ENCODE measurements at regions not wholly inside any gene's neighbourhood (a gene's known extent, or its start where the extent isn't known, plus 50 kb on each side); places are given as distances from the start of the nearest gene placed in this dataset.
A peak's percentile ranks its signal among the peaks of the same experiment; 100 is the strongest.
"Not testable (repeated sequence)": the region's sequence is repeated elsewhere in the genome, so short reads cannot be mapped to it uniquely, and the experiment has no call there.

- Histone ChIP-seq H2AFZ (ENCODE audit: low read length) (no peak overlapping the region), H3K4me3 (ENCODE audit: low read length) (no peak overlapping the region), H3K27me3 (ENCODE audit: low read length) (no peaks in the 10 kb centered on the region), H3K27ac (ENCODE audit: low read length) (no peak overlapping the region), H3K79me2 (ENCODE audit: low read length) (no peaks in the 10 kb centered on the region), H3K9me2 (replicated peaks; ENCODE audit: insufficient read depth, low read length) (no peaks in the 10 kb centered on the region), H4K20me1 (ENCODE audit: insufficient read depth, low read depth, low read length) (no peaks in the 10 kb centered on the region), H3K4me2 (ENCODE audit: low read depth, low read length, poor library complexity, severe bottlenecking) (no peak overlapping the region), H3K36me3 (ENCODE audit: insufficient read depth, low read length) (no peaks in the 10 kb centered on the region), H3K9me3 (ENCODE audit: low read length) (no peaks in the 10 kb centered on the region), H3K9ac (ENCODE audit: low read length) (no peak overlapping the region), H3K4me1 (ENCODE audit: low read length) (no peaks in the 10 kb centered on the region)
- no peak for DNase-seq
These were observed 123.1 kb upstream of the EEF2KMT start for GRCh38 chr16:5220705-5221104.

DNA sequence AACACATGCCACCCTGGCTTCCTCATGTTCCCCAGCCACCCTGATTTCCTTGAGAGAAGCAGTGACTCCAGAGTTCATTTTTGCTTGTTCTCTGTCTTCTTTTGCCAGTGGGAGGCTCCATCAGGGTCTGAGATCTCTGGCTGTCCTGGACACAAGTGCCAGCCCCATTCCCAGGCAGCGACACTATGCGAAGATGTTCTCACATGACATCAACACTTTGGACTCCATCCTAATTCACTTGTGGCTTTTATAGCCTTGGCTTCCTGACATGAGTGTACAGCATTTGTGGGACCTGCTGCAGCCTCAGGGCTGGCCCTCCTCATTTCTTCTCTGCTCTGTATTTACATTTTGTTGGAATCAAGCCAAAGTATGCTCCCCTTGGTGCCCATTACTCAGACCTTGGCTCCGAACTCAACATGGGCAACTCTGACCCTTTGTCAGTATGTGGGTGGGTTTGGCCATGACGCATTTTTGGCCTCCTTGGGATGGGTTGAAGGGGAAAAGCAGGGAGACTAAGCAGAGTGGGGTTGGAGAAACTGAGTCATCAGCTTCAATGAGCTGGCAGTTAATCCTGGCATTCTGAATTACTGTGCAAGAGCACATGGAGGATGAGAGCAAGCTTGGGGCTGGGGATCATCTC lies 119.0 kb upstream of the EEF2KMT start:
- Histone ChIP-seq H3K79me2 (ENCODE audit: low read length) (no peaks in the 10 kb centered on the region), H3K9me3 (ENCODE audit: low read length) (no peaks in the 10 kb centered on the region), H3K27me3 (ENCODE audit: low read length) (no peaks in the 10 kb centered on the region), H3K27ac (ENCODE audit: low read length) (no peak overlapping the region), H3K4me2 (ENCODE audit: low read depth, low read length, poor library complexity, severe bottlenecking) (no peak overlapping the region), H4K20me1 (ENCODE audit: insufficient read depth, low read depth, low read length) (no peaks in the 10 kb centered on the region), H3K36me3 (ENCODE audit: insufficient read depth, low read length) (no peaks in the 10 kb centered on the region), H3K9me2 (replicated peaks; ENCODE audit: insufficient read depth, low read length) (no peaks in the 10 kb centered on the region), H2AFZ (ENCODE audit: low read length) (no peak overlapping the region), H3K9ac (ENCODE audit: low read length) (no peak overlapping the region), H3K4me3 (ENCODE audit: low read length) (no peak overlapping the region), H3K4me1 (ENCODE audit: low read length) (no peaks in the 10 kb centered on the region)
- DNase-seq, result no peak

DNA sequence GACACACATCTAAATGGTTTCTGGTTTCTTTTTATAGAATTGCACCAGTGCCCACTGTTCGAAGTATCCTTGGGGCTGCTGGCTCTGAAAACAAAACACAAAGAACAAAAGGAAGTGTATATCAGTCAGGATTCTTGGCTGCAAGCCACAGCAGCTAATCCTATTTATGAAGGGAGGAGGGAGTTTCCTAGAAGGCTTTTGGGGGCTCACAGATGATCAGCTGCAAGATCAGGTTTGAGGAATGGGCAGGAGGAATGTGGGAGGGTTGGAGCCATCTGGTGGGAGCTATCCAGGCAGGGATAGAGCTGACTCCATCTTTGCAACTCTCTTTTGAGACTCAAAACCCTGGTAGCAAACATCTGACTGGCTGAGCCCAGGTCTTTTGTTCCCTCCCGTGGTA lies 118.3 kb upstream of the EEF2KMT start:
- no peak overlapping the region for H3K9ac ChIP-seq (ENCODE audit: low read length)
- no peaks in the 10 kb centered on the region for H3K4me1 ChIP-seq (ENCODE audit: low read length)
- no peaks in the 10 kb centered on the region for H3K9me2 ChIP-seq (replicated peaks; ENCODE audit: insufficient read depth, low read length)
- no peak overlapping the region for H3K4me2 ChIP-seq (ENCODE audit: low read depth, low read length, poor library complexity, severe bottlenecking)
- H3K36me3 ChIP-seq (ENCODE audit: insufficient read depth, low read length), result no peaks in the 10 kb centered on the region
- no peak overlapping the region for H3K4me3 ChIP-seq (ENCODE audit: low read length)
- H2AFZ ChIP-seq (ENCODE audit: low read length), result no peak overlapping the region
- no peaks in the 10 kb centered on the region for H3K79me2 ChIP-seq (ENCODE audit: low read length)
- no peaks in the 10 kb centered on the region for H4K20me1 ChIP-seq (ENCODE audit: insufficient read depth, low read depth, low read length)
- H3K27ac ChIP-seq (ENCODE audit: low read length), result no peak overlapping the region
- H3K9me3 ChIP-seq (ENCODE audit: low read length), result no peaks in the 10 kb centered on the region
- DNase-seq, result no peak
- H3K27me3 ChIP-seq (ENCODE audit: low read length), result no peaks in the 10 kb centered on the region

- no peaks in the 10 kb centered on the region for H3K9me3 ChIP-seq (ENCODE audit: low read length)
- no peaks in the 10 kb centered on the region for H3K79me2 ChIP-seq (ENCODE audit: low read length)
- H2AFZ ChIP-seq (ENCODE audit: low read length), result no peak overlapping the region
- no peaks in the 10 kb centered on the region for H3K4me1 ChIP-seq (ENCODE audit: low read length)
- no peak overlapping the region for H3K27ac ChIP-seq (ENCODE audit: low read length)
- no peaks in the 10 kb centered on the region for H3K36me3 ChIP-seq (ENCODE audit: insufficient read depth, low read length)
- no peaks in the 10 kb centered on the region for H4K20me1 ChIP-seq (ENCODE audit: insufficient read depth, low read depth, low read length)
- no peak for DNase-seq
- no peaks in the 10 kb centered on the region for H3K9me2 ChIP-seq (replicated peaks; ENCODE audit: insufficient read depth, low read length)
- no peak overlapping the region for H3K9ac ChIP-seq (ENCODE audit: low read length)
- H3K27me3 ChIP-seq (ENCODE audit: low read length), result no peaks in the 10 kb centered on the region
- no peak overlapping the region for H3K4me2 ChIP-seq (ENCODE audit: low read depth, low read length, poor library complexity, severe bottlenecking)
- no peak overlapping the region for H3K4me3 ChIP-seq (ENCODE audit: low read length)
These were observed 116.9 kb upstream of the EEF2KMT start for GRCh38 chr16:5214466-5214865.

DNA sequence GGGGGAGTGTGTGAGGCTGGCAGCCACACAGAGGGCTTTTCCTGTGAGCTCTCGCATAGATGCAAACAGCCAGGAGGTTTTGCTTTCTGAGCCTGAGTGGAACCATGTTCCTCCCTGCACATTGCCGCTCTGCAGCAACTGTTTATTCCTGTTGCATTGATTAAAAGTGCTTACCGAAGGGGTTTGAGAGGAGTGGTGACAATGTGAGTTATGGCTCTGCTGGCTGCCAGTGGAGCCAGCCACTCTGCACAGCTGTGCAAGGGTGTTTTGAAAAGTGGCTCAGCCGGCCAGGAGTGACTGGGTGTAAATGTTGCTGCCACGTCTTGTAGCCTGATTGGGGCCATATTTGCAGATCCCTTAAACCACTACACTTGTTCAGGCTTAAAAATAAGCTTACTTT lies 114.9 kb upstream of the EEF2KMT start:
- not testable (repeated sequence) for H3K27ac ChIP-seq (ENCODE audit: low read length); H3K4me2 ChIP-seq (ENCODE audit: low read depth, low read length, poor library complexity, severe bottlenecking); H4K20me1 ChIP-seq (ENCODE audit: insufficient read depth, low read depth, low read length); DNase-seq; H3K36me3 ChIP-seq (ENCODE audit: insufficient read depth, low read length); H3K4me3 ChIP-seq (ENCODE audit: low read length); H3K9me3 ChIP-seq (ENCODE audit: low read length); H3K27me3 ChIP-seq (ENCODE audit: low read length); H3K4me1 ChIP-seq (ENCODE audit: low read length); H2AFZ ChIP-seq (ENCODE audit: low read length); H3K9me2 ChIP-seq (replicated peaks; ENCODE audit: insufficient read depth, low read length); H3K9ac ChIP-seq (ENCODE audit: low read length); H3K79me2 ChIP-seq (ENCODE audit: low read length)

DNA sequence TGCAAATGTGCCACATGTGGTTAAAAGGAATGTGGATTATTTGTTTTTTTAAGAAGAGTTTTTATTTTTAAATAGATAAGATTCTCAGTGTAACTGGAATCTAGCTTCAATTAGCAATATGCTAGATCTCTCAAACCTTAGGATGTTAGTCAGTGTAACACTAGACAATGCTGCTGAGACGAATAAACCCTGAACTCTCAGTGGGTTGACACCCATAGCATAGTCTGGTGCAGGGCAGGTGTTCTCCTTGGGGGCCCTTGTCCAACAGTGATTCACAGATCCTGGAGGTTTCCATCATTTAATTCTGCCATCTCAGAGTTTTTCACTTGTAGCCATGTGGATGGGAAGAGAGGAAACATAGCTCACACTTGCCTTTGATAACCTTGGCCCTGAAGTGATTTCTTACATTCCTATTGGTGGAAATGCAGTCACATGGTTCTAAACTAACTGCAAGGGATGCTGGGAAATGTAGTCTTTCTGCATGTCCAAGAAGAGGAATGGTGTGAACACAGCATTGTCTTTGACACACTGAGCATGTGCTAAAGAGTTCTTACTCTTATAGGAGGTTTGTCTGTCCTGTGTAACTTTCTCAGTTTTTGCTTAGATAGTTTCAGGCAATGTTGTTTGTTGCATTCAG lies 110.4 kb upstream of the EEF2KMT start:
- H3K9ac ChIP-seq (ENCODE audit: low read length); H3K9me3 ChIP-seq (ENCODE audit: low read length); H3K27ac ChIP-seq (ENCODE audit: low read length); H2AFZ ChIP-seq (ENCODE audit: low read length); H3K4me3 ChIP-seq (ENCODE audit: low read length); H3K4me1 ChIP-seq (ENCODE audit: low read length); H4K20me1 ChIP-seq (ENCODE audit: insufficient read depth, low read depth, low read length); H3K27me3 ChIP-seq (ENCODE audit: low read length); H3K79me2 ChIP-seq (ENCODE audit: low read length); H3K36me3 ChIP-seq (ENCODE audit: insufficient read depth, low read length); H3K4me2 ChIP-seq (ENCODE audit: low read depth, low read length, poor library complexity, severe bottlenecking); H3K9me2 ChIP-seq (replicated peaks; ENCODE audit: insufficient read depth, low read length): not testable (repeated sequence)
- DNase-seq, result peak; percentile 82

GRCh38 chr16:5207001-5207523 lies 109.5 kb upstream of the EEF2KMT start:
- H2AFZ ChIP-seq (ENCODE audit: low read length), result no peak overlapping the region
- no peaks in the 10 kb centered on the region for H3K27me3 ChIP-seq (ENCODE audit: low read length)
- H3K27ac ChIP-seq (ENCODE audit: low read length), result no peak overlapping the region
- H3K9me2 ChIP-seq (replicated peaks; ENCODE audit: insufficient read depth, low read length), result no peaks in the 10 kb centered on the region
- no peaks in the 10 kb centered on the region for H3K9me3 ChIP-seq (ENCODE audit: low read length)
- no peaks in the 10 kb centered on the region for H3K4me1 ChIP-seq (ENCODE audit: low read length)
- no peak overlapping the region for H3K9ac ChIP-seq (ENCODE audit: low read length)
- H3K36me3 ChIP-seq (ENCODE audit: insufficient read depth, low read length), result no peaks in the 10 kb centered on the region
- DNase-seq, result no peak
- no peak overlapping the region for H3K4me3 ChIP-seq (ENCODE audit: low read length)
- H3K79me2 ChIP-seq (ENCODE audit: low read length), result no peaks in the 10 kb centered on the region
- H3K4me2 ChIP-seq (ENCODE audit: low read depth, low read length, poor library complexity, severe bottlenecking), result no peak overlapping the region
- H4K20me1 ChIP-seq (ENCODE audit: insufficient read depth, low read depth, low read length), result no peaks in the 10 kb centered on the region

GRCh38 chr16:5206331-5206990 lies 108.9 kb upstream of the EEF2KMT start:
- Histone ChIP-seq H3K27me3 (ENCODE audit: low read length) (no peaks in the 10 kb centered on the region), H3K4me1 (ENCODE audit: low read length) (no peaks in the 10 kb centered on the region), H4K20me1 (ENCODE audit: insufficient read depth, low read depth, low read length) (no peaks in the 10 kb centered on the region), H3K9me2 (replicated peaks; ENCODE audit: insufficient read depth, low read length) (no peaks in the 10 kb centered on the region), H2AFZ (ENCODE audit: low read length) (no peak overlapping the region), H3K27ac (ENCODE audit: low read length) (no peak overlapping the region), H3K4me2 (ENCODE audit: low read depth, low read length, poor library complexity, severe bottlenecking) (no peak overlapping the region), H3K36me3 (ENCODE audit: insufficient read depth, low read length) (no peaks in the 10 kb centered on the region), H3K79me2 (ENCODE audit: low read length) (no peaks in the 10 kb centered on the region), H3K4me3 (ENCODE audit: low read length) (no peak overlapping the region), H3K9me3 (ENCODE audit: low read length) (no peaks in the 10 kb centered on the region), H3K9ac (ENCODE audit: low read length) (no peak overlapping the region)
- no peak for DNase-seq

Measured in Karpas-422 (cell line).